K562 (cell line): ENCODE measurements at regions not wholly inside any gene's neighbourhood (a gene's known extent, or its start where the extent isn't known, plus 50 kb on each side); places are given as distances from the start of the nearest gene placed in this dataset.

ENCODE experiments used
- AFF4 ChIP-seq: sonication (generic); formaldehyde crosslinking; IDR thresholded peaks from 2 replicates; pipeline ENCODE4 v1.8.0; 2023; ENCODE audit warnings: mild to moderate bottlenecking, missing genetic modification reagents
- FOXA3 ChIP-seq, 2 experiments: fragments of 450-650 bp in 1 of 2; sonication (generic) in 1 of 2; formaldehyde crosslinking; IDR thresholded peaks in 1 of 2; conservative IDR thresholded peaks in 1 of 2; 2 replicates each; pipeline versions ENCODE4 v1.4.0 to v1.8.0; 2020 to 2022; ENCODE audit warnings: mild to moderate bottlenecking in 2 of 2, missing genetic modification reagents in 1 of 2
- HOXB6 ChIP-seq: fragments of 250-450 bp; sonication (Bioruptor Pico); IDR thresholded peaks from 2 replicates; pipeline ENCODE4 v1.5.1; 2022; ENCODE audit warnings: mild to moderate bottlenecking, borderline replicate concordance
- JUND ChIP-seq, 2 experiments: IDR thresholded peaks; 2 replicates in 1 of 2; 3 replicates in 1 of 2; pipeline ENCODE4 v1.6.1; 2011; ENCODE audit warnings: borderline replicate concordance in 2 of 2, low read depth in 2 of 2, low read length in 2 of 2, improper control_type of control experiment in 1 of 2, missing biosample characterization in 1 of 2, missing genetic modification characterization in 1 of 2, missing genetic modification reagents in 1 of 2
- ZNF354B ChIP-seq: fragments of 250-450 bp; sonication (Bioruptor Pico); IDR thresholded peaks from 2 replicates; pipeline ENCODE4 v1.4.0; 2020
- ZNF589 ChIP-seq: fragments of 200-800 bp; sonication (Bioruptor generic); IDR thresholded peaks from 2 replicates; pipeline ENCODE4 v1.6.1; 2016; ENCODE audit warnings: low read depth, missing genetic modification characterization, missing compliant biosample characterization
- TF ChIP-seq, protein P1 (sequence below): fragments of 200-600 bp; sonication (generic); IDR thresholded peaks from one replicate; pipeline ENCODE4 v1.6.1; 2012; ENCODE audit warnings: mild to moderate bottlenecking, low read depth, low read length, inconsistent platforms
- TF ChIP-seq, protein P2 (sequence below): sonication (generic); IDR thresholded peaks from 2 replicates; pipeline ENCODE4 v1.6.1; 2016

DNA sequence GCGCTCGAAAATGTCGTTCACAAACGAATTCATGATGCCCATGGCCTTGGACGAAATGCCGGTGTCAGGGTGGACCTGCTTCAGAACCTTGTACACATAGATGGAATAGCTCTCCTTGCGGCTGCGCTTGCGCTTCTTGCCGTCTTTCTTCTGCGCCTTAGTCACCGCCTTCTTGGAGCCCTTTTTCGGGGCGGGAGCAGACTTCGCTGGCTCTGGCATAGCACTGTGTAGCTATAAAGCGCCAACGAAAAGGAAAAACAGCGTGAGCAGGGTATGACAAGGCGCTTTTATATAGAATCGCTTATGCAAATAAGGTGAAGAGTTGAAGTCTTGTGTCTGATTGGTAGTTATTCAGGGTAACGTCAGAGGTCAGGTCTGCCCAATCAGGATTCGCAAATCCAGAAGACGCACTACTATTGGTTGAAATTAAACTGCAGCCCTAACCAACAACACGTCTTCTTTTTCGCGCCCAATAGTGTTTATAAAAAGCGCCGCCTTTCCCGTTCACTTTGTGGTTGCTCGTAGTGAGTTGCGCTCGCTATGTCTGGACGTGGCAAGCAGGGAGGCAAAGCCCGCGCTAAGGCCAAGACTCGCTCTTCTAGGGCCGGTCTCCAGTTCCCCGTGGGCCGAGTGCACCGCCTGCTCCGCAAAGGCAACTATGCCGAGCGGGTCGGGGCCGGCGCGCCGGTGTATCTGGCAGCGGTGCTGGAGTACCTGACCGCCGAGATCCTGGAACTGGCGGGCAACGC is 114.8 kb upstream of the PRSS16 start (continued):
- TF ChIP-seq, protein P1, sequence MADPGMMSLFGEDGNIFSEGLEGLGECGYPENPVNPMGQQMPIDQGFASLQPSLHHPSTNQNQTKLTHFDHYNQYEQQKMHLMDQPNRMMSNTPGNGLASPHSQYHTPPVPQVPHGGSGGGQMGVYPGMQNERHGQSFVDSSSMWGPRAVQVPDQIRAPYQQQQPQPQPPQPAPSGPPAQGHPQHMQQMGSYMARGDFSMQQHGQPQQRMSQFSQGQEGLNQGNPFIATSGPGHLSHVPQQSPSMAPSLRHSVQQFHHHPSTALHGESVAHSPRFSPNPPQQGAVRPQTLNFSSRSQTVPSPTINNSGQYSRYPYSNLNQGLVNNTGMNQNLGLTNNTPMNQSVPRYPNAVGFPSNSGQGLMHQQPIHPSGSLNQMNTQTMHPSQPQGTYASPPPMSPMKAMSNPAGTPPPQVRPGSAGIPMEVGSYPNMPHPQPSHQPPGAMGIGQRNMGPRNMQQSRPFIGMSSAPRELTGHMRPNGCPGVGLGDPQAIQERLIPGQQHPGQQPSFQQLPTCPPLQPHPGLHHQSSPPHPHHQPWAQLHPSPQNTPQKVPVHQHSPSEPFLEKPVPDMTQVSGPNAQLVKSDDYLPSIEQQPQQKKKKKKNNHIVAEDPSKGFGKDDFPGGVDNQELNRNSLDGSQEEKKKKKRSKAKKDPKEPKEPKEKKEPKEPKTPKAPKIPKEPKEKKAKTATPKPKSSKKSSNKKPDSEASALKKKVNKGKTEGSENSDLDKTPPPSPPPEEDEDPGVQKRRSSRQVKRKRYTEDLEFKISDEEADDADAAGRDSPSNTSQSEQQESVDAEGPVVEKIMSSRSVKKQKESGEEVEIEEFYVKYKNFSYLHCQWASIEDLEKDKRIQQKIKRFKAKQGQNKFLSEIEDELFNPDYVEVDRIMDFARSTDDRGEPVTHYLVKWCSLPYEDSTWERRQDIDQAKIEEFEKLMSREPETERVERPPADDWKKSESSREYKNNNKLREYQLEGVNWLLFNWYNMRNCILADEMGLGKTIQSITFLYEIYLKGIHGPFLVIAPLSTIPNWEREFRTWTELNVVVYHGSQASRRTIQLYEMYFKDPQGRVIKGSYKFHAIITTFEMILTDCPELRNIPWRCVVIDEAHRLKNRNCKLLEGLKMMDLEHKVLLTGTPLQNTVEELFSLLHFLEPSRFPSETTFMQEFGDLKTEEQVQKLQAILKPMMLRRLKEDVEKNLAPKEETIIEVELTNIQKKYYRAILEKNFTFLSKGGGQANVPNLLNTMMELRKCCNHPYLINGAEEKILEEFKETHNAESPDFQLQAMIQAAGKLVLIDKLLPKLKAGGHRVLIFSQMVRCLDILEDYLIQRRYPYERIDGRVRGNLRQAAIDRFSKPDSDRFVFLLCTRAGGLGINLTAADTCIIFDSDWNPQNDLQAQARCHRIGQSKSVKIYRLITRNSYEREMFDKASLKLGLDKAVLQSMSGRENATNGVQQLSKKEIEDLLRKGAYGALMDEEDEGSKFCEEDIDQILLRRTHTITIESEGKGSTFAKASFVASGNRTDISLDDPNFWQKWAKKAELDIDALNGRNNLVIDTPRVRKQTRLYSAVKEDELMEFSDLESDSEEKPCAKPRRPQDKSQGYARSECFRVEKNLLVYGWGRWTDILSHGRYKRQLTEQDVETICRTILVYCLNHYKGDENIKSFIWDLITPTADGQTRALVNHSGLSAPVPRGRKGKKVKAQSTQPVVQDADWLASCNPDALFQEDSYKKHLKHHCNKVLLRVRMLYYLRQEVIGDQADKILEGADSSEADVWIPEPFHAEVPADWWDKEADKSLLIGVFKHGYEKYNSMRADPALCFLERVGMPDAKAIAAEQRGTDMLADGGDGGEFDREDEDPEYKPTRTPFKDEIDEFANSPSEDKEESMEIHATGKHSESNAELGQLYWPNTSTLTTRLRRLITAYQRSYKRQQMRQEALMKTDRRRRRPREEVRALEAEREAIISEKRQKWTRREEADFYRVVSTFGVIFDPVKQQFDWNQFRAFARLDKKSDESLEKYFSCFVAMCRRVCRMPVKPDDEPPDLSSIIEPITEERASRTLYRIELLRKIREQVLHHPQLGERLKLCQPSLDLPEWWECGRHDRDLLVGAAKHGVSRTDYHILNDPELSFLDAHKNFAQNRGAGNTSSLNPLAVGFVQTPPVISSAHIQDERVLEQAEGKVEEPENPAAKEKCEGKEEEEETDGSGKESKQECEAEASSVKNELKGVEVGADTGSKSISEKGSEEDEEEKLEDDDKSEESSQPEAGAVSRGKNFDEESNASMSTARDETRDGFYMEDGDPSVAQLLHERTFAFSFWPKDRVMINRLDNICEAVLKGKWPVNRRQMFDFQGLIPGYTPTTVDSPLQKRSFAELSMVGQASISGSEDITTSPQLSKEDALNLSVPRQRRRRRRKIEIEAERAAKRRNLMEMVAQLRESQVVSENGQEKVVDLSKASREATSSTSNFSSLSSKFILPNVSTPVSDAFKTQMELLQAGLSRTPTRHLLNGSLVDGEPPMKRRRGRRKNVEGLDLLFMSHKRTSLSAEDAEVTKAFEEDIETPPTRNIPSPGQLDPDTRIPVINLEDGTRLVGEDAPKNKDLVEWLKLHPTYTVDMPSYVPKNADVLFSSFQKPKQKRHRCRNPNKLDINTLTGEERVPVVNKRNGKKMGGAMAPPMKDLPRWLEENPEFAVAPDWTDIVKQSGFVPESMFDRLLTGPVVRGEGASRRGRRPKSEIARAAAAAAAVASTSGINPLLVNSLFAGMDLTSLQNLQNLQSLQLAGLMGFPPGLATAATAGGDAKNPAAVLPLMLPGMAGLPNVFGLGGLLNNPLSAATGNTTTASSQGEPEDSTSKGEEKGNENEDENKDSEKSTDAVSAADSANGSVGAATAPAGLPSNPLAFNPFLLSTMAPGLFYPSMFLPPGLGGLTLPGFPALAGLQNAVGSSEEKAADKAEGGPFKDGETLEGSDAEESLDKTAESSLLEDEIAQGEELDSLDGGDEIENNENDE, result no peak
- TF ChIP-seq HOXB6 (no peak), FOXA3 (CRISPR knock-in tag; conservative IDR thresholded peaks at IDR 0.05 in 1 of 2, IDR thresholded peaks at IDR 0.05 in 1 of 2) (peak in 1 of 2 experiments; percentile 88; a peak in 2 of 4 replicates), ZNF354B (no peak), JUND (IDR thresholded peaks at IDR 0.05; ENCODE audit: borderline replicate concordance, low read depth, low read length) (peak; percentile 45; the same call in 1 of the 2 replicates), JUND (tag; IDR thresholded peaks at IDR 0.05; ENCODE audit: borderline replicate concordance, low read depth, low read length) (peak; percentile 27; the same call in 1 of the 3 replicates), ZNF589 (CRISPR knock-in tag) (no peak), AFF4 (CRISPR knock-in tag) (peak; percentile 100)
- TF ChIP-seq, protein P2, sequence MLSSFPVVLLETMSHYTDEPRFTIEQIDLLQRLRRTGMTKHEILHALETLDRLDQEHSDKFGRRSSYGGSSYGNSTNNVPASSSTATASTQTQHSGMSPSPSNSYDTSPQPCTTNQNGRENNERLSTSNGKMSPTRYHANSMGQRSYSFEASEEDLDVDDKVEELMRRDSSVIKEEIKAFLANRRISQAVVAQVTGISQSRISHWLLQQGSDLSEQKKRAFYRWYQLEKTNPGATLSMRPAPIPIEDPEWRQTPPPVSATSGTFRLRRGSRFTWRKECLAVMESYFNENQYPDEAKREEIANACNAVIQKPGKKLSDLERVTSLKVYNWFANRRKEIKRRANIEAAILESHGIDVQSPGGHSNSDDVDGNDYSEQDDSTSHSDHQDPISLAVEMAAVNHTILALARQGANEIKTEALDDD, result no peak
